Heart left ventricle (tissue), 16 donors: ENCODE measurements at regions not wholly inside any gene's neighbourhood (a gene's known extent, or its start where the extent isn't known, plus 50 kb on each side); places are given as distances from the start of the nearest gene placed in this dataset.
"Not testable (repeated sequence)": the region's sequence is repeated elsewhere in the genome, so short reads cannot be mapped to it uniquely, and the experiment has no call there.

Experiments used
- ATAC-seq, 4 donors: fragments of 200-7000 bp; cut with Tn5 transposase; one replicate each; pipeline ENCODE4 v1.9.1; 2020 to 2022; ENCODE audit warnings: moderate library complexity in 4 of 4, mild to moderate bottlenecking in 3 of 4, moderate number of reproducible peaks in 1 of 4
- DNase-seq, 5 donors: peaks; one replicate each; pipeline ENCODE4 v3.0.0-alpha.2; 2020
- H3K27ac ChIP-seq, 12 donors: fragments of 200-600 bp; sonication (generic) in 4 of 12; one replicate each; pipeline versions ENCODE4 v1.5.0 to v1.8.0; 2016 to 2022; ENCODE audit warnings: mild to moderate bottlenecking in 2 of 12
- H3K27me3 ChIP-seq, 9 donors: fragments of 200-600 bp; sonication (generic) in 2 of 9; one replicate each; pipeline versions ENCODE4 v1.5.1 to v1.8.0; 2016 to 2022; ENCODE audit warnings: mild to moderate bottlenecking in 3 of 9
- H3K36me3 ChIP-seq, 9 donors: fragments of 200-600 bp; sonication (generic) in 2 of 9; one replicate each; pipeline versions ENCODE4 v1.5.0 to v1.8.0; 2018 to 2022; ENCODE audit warnings: mild to moderate bottlenecking in 2 of 9
- H3K4me1 ChIP-seq, 12 donors: fragments of 200-600 bp; sonication (generic) in 4 of 12; one replicate each; pipeline versions ENCODE4 v1.5.0 to v1.8.0; 2016 to 2022; ENCODE audit warnings: mild to moderate bottlenecking in 3 of 12
- H3K4me3 ChIP-seq, 12 donors: fragments of 200-600 bp; sonication (generic) in 4 of 12; one replicate each; pipeline versions ENCODE4 v1.5.0 to v1.8.0; 2017 to 2022; ENCODE audit warnings: mild to moderate bottlenecking in 9 of 12, moderate library complexity in 4 of 12
- H3K9me3 ChIP-seq, 12 donors: fragments of 200-600 bp; sonication (generic) in 4 of 12; one replicate each; pipeline versions ENCODE4 v1.5.0 to v1.8.0; 2016 to 2022; ENCODE audit warnings: mild to moderate bottlenecking in 1 of 12
- POLR2A ChIP-seq, 2 donors: fragments of 450-650 bp; IDR thresholded peaks; one replicate each; pipeline ENCODE4 v1.6.1; 2017; ENCODE audit warnings: antibody characterized with exemption in 2 of 2, mild to moderate bottlenecking in 2 of 2, moderate library complexity in 2 of 2
- WGBS, 4 donors: extraction: QIAGEN DNeasy Blood & Tissue Kit in 2 of 4; methylation state at CpG; one replicate each; pipeline versions ENCODE4 v1.1.5 to v1.1.7; 2013 to 2018; 5-methylcytosine and 5-hydroxymethylcytosine counted together
- intact Hi-C, 10 donors: fragments of 100-400 bp; cut with DNase I; formaldehyde crosslinking; loops; one replicate each; pipeline versions ENCODE4 v1.11.1 to v1.14.2; 2022
- TF ChIP-seq, protein P1 (sequence below), 12 donors: fragments of 200-600 bp; sonication (generic) in 4 of 12; IDR thresholded peaks; one replicate each; pipeline versions ENCODE4 v1.5.0 to v1.8.0; 2018 to 2022; ENCODE audit warnings: antibody characterized with exemption in 12 of 12, mild to moderate bottlenecking in 5 of 12
- donor health status: ischemic (EF 13 %, LVEDD 7.1; RV severe dilation, severe dysfunction).
- donor health status: healthy with polysubstance abuse.
- donor health status: DM: no; HTN: yes; CAD: no.
- donor health status: DM: no; HTN: no; CAD: no.
- donor health status: ischemic (EF 25% LVEDD 6.9; RV normal size, moderate dysfunction).
- donor health status: ischemic (EF 25% LVEDD 5.7; RV mildly dilated, moderate dysfunction).
- donor health status: healthy.
- donor health status: DM: yes; HTN: yes; CAD: no.
- donor health status: ischemic (EF 35%, LVEDD 5.7; RV mildly dilated, moderate dysfunction).
- donor health status: nonischemic (EF 11% LVEDD 7.7; RV severe dilation, severe dysfunction).
- donor health status: DM: yes; HTN: yes; CAD: no.
- donor health status: PGD.
- donor health status: ischemic (EF 29% LVEDD 5.4; RV normal size, mild dysfunction).
- donor health status: nonischemic (EF 23%, LVEDD 6.1; RV moderate dilation, normal function).

DNA sequence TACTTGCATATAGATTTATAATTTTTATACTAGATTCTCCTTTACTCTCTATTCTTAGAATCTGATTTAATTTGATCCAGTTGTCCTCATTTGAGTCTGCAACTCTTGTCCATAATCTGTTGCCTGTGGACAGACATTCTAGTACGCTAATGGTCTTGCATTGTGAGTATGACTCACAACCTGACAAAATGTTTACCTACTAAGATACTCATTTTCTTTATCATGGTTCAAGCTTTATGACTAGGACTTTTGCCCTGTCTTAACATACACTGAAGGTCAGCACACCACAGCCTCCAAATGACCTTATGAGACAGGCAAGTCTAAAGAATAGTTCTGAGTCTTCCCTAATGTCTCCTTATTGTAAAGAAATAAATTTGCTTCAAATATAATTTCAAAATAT lies 142.3 kb upstream of the CDH7 start:
- H3K27me3 ChIP-seq = no peaks in the 10 kb centered on the region
- ATAC-seq (no peak), DNase-seq (no peak)
- 80 to 92% (median 85%) methylated on average over 1 of the region's 1 CpG for WGBS, 4 donors
- H3K4me3 ChIP-seq = no peak overlapping the region
- intact Hi-C loops = no loop called here
- TF ChIP-seq, protein P1, sequence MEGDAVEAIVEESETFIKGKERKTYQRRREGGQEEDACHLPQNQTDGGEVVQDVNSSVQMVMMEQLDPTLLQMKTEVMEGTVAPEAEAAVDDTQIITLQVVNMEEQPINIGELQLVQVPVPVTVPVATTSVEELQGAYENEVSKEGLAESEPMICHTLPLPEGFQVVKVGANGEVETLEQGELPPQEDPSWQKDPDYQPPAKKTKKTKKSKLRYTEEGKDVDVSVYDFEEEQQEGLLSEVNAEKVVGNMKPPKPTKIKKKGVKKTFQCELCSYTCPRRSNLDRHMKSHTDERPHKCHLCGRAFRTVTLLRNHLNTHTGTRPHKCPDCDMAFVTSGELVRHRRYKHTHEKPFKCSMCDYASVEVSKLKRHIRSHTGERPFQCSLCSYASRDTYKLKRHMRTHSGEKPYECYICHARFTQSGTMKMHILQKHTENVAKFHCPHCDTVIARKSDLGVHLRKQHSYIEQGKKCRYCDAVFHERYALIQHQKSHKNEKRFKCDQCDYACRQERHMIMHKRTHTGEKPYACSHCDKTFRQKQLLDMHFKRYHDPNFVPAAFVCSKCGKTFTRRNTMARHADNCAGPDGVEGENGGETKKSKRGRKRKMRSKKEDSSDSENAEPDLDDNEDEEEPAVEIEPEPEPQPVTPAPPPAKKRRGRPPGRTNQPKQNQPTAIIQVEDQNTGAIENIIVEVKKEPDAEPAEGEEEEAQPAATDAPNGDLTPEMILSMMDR (IDR thresholded peaks at IDR 0.05) = no peak
- no peak for TF ChIP-seq POLR2A (IDR thresholded peaks at IDR 0.05)
- H3K27ac ChIP-seq = no peak overlapping the region
- H3K36me3 ChIP-seq = no peaks in the 10 kb centered on the region
- H3K4me1 ChIP-seq = no peaks in the 10 kb centered on the region
- H3K9me3 ChIP-seq = no peaks in the 10 kb centered on the region

DNA sequence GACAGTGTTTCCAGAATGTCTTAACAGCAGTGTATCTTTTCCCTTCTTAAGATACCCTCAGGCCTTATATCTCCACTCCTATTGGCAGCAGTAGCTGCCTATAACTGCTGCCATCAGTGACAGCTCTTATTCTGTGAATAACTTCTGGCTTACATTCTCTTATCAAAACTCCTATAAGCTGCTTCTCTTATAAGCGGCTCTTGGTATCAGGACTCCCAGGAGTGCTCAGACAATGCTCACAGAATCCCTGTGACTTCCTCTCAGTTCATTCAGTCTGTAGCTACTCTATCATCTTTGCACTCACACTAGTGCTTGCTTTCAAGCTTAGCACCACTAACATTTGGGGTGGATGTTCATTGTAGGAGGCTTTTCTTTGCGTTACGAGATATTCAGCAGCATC lies 143.7 kb upstream of the CDH7 start:
- H3K9me3 ChIP-seq = no peaks in the 10 kb centered on the region
- intact Hi-C loops = no loop called here
- no peak overlapping the region for H3K4me3 ChIP-seq
- H3K4me1 ChIP-seq = no peaks in the 10 kb centered on the region
- 60 to 69% (median 63%) methylated on average over 3 of the region's 3 CpGs for WGBS, 4 donors
- H3K27ac ChIP-seq = no peak overlapping the region
- DNase-seq = no peak
- ATAC-seq = no peak
- H3K27me3 ChIP-seq = no peaks in the 10 kb centered on the region
- TF ChIP-seq, protein P1 (IDR thresholded peaks at IDR 0.05) = no peak
- no peak for TF ChIP-seq POLR2A (IDR thresholded peaks at IDR 0.05)
- H3K36me3 ChIP-seq = no peaks in the 10 kb centered on the region

DNA sequence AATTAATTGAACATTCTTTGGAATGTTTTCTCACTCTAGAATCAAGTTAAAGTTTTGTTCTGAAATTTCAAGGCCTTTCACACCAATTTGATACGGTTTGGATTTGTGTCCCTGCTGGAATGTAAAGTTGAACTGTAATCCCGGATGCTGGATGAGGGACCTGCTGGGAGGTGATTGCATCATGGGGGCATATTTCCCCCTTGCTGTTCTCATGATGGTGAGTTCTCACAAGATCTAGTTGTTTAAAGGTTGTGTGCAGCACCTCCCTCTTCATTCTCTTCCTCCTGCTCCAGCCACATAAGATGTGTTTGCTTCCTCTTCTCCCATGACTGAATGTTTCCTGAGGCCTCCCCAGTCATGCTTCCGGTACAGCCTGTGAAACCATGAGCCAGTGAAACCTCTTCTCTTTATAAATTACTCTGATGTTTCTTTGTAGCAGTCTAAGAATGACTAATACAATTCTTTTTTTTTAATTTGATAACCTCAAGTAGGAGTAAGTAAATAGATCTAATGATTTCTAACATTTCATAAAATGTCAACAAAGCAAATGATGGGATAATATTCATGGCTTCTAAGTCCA lies 144.2 kb upstream of the CDH7 start:
- H3K4me3 ChIP-seq = no peak overlapping the region
- ATAC-seq = no peak
- no peaks in the 10 kb centered on the region for H3K27me3 ChIP-seq
- no peaks in the 10 kb centered on the region for H3K9me3 ChIP-seq
- no peak for DNase-seq
- no peak for TF ChIP-seq POLR2A (IDR thresholded peaks at IDR 0.05)
- TF ChIP-seq, protein P1 (IDR thresholded peaks at IDR 0.05) = no peak
- 68 to 80% (median 75%) methylated on average over 3 of the region's 3 CpGs for WGBS, 4 donors
- H3K36me3 ChIP-seq = no peaks in the 10 kb centered on the region
- no peak overlapping the region for H3K27ac ChIP-seq
- H3K4me1 ChIP-seq = no peaks in the 10 kb centered on the region
- intact Hi-C loops = no loop called here

DNA sequence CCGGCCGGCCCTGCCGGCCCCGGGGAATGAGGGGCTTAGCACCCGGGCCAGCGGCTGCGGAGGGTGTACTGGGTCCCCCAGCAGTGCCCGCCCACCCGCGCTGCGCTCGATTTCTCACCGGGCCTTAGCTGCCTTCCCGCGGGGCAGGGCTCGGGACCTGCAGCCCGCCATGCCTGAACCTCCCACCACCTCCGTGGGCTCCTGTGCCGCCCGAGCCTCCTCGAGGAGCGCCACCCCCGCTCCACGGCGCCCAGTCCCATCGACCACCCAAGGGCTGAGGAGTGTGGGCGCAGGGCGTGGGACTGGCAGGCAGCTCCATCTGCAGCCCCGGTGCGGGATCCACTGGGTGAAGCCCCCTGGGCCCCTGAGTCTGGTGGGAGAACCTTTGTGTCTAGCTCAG lies 145.5 kb upstream of the CDH7 start:
- DNase-seq, H3K36me3 ChIP-seq, intact Hi-C loops, H3K4me1 ChIP-seq, ATAC-seq, H3K27ac ChIP-seq, H3K9me3 ChIP-seq, H3K4me3 ChIP-seq, H3K27me3 ChIP-seq: not testable (repeated sequence)
- WGBS, 4 donors = 94 to 96% (median 94%) methylated on average over 13 to 30 of the region's 30 CpGs

DNA sequence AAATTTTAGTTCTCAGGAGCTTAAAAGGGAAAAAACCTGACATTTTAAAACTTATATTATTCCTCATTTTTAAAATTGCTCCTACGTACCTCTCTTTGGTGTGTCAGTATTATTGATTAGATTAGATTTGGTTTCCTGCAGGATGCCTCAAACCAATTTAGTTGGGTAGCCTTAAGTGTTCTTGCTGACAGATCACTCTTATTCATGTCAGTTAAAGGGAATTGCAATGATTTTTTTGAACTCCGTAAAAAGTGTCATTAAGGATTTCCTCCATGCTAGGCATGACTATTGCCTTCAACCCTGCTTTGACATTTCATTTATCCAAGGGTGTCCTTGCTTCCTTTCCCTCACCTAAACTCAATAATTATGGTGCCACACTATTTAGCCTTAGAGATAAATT lies 149.0 kb upstream of the CDH7 start:
- H3K27me3 ChIP-seq = no peaks in the 10 kb centered on the region
- DNase-seq (no peak), ATAC-seq (no peak)
- H3K27ac ChIP-seq = no peak overlapping the region
- H3K36me3 ChIP-seq = no peaks in the 10 kb centered on the region
- TF ChIP-seq, protein P1 (IDR thresholded peaks at IDR 0.05) = no peak
- no peak for TF ChIP-seq POLR2A (IDR thresholded peaks at IDR 0.05)
- no peaks in the 10 kb centered on the region for H3K9me3 ChIP-seq
- no peaks in the 10 kb centered on the region for H3K4me1 ChIP-seq
- H3K4me3 ChIP-seq = no peak overlapping the region
- 53 to 60% (median 55%) methylated on average over 2 of the region's 2 CpGs for WGBS, 4 donors
- intact Hi-C loops = no loop called here
